Neural crest cell (in vitro differentiated cells): ENCODE measurements at regions not wholly inside any gene's neighbourhood (a gene's known extent, or its start where the extent isn't known, plus 50 kb on each side); places are given as distances from the start of the nearest gene placed in this dataset.

ENCODE experiments used
- DNase-seq: peaks from one replicate; pipeline ENCODE4 v3.0.0; 2021; ENCODE audit warnings: low read depth, mixed read lengths, low spot score
- H3K27ac Mint-ChIP-seq: one replicate; pipeline ENCODE4 v1.8.0; 2021; ENCODE audit warnings: mild to moderate bottlenecking, mixed read lengths; ENCODE audit not compliant: unreplicated experiment
- H3K27me3 Mint-ChIP-seq: 2 replicates; pipeline ENCODE4 v1.8.0; 2021; ENCODE audit warnings: low read depth, mild to moderate bottlenecking, mixed read lengths
- H3K36me3 Mint-ChIP-seq: 2 replicates; pipeline ENCODE4 v1.8.0; 2021; ENCODE audit warnings: low read depth, mild to moderate bottlenecking, mixed read lengths
- H3K4me1 Mint-ChIP-seq: 2 replicates; pipeline ENCODE4 v1.8.0; 2021; ENCODE audit warnings: mixed read lengths
- H3K4me3 Mint-ChIP-seq: one replicate; pipeline ENCODE4 v1.8.0; 2021; ENCODE audit warnings: mild to moderate bottlenecking, mixed read lengths
- H3K9me3 Mint-ChIP-seq: 2 replicates; pipeline ENCODE4 v1.8.0; 2021; ENCODE audit warnings: mixed read lengths
- CTCF ChIP-seq: fragments of 200-600 bp; sonication (generic); conservative IDR thresholded peaks from 2 replicates; pipeline ENCODE4 v1.5.0; 2021; ENCODE audit warnings: antibody characterized with exemption, mild to moderate bottlenecking

DNA sequence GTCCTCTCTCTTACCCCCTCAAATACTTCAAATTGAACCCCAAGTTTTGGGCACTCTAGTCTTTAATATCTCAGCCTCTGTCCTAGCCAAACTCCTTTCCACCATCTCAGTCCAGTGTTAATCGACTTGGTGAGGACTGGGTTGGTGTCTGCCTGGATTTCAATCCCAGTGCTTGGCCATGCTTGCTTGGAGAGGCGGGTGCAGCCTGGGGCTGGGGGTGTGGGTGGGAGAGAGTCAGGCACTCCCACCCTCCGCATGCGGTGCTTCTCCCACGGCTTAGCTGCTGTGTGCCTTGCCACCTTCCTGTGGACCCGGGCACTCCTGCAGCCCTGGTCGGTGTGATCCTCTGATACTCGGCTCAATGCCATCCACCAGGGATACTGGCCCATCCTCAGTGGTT is 220.8 kb upstream of the HDAC4 start:
- Mint-ChIP-seq H3K27ac (no peak overlapping the region), H3K4me1 (no peaks in the 10 kb centered on the region), H3K4me3 (no peak overlapping the region), H3K27me3 (no peaks in the 10 kb centered on the region), H3K36me3 (no peaks in the 10 kb centered on the region), H3K9me3 (peaks cover 4% of the 10 kb centered on the region)
- no peak for TF ChIP-seq CTCF
- DNase-seq: no peak

GRCh38 chr2:239619369-239619768 is 218.5 kb upstream of the HDAC4 start:
- DNase-seq: no peak
- Mint-ChIP-seq H3K4me3 (no peak overlapping the region), H3K4me1 (no peaks in the 10 kb centered on the region), H3K9me3 (peaks cover 4% of the 10 kb centered on the region), H3K36me3 (no peaks in the 10 kb centered on the region), H3K27ac (no peak overlapping the region), H3K27me3 (no peaks in the 10 kb centered on the region)
- no peak for TF ChIP-seq CTCF

DNA sequence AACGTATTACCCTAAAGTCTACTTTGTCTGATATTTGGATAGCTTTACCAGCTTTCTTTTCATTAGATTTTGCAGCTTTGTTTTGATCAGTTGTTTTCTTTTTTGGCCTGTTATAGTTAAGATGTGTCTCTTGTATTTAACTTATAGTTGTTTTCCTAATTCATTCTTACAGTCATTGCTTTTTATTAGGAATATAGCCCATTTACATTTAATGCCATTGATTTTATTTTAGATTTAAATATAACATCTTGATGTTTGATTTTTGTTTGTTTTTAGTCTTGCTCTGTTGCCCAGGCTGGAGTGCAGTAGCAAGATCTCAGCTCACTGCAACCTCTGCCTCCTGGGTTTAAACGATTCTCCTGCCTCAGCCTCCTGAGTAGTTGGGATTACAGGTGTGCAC is 215.9 kb upstream of the HDAC4 start:
- Mint-ChIP-seq H3K4me3 (no peak overlapping the region), H3K9me3 (peaks cover 4% of the 10 kb centered on the region), H3K27me3 (no peaks in the 10 kb centered on the region), H3K27ac (no peak overlapping the region), H3K4me1 (no peaks in the 10 kb centered on the region), H3K36me3 (no peaks in the 10 kb centered on the region)
- no peak for TF ChIP-seq CTCF
- DNase-seq: no peak

- no peaks in the 10 kb centered on the region for H3K36me3 Mint-ChIP-seq
- H3K27ac Mint-ChIP-seq: no peak overlapping the region
- no peak for TF ChIP-seq CTCF
- H3K27me3 Mint-ChIP-seq: no peaks in the 10 kb centered on the region
- no peaks in the 10 kb centered on the region for H3K9me3 Mint-ChIP-seq
- no peak for DNase-seq
- peaks cover 20% of the 10 kb centered on the region for H3K4me1 Mint-ChIP-seq
- H3K4me3 Mint-ChIP-seq: no peak overlapping the region
These were observed 211.3 kb upstream of the HDAC4 start for GRCh38 chr2:239612133-239612532.

DNA sequence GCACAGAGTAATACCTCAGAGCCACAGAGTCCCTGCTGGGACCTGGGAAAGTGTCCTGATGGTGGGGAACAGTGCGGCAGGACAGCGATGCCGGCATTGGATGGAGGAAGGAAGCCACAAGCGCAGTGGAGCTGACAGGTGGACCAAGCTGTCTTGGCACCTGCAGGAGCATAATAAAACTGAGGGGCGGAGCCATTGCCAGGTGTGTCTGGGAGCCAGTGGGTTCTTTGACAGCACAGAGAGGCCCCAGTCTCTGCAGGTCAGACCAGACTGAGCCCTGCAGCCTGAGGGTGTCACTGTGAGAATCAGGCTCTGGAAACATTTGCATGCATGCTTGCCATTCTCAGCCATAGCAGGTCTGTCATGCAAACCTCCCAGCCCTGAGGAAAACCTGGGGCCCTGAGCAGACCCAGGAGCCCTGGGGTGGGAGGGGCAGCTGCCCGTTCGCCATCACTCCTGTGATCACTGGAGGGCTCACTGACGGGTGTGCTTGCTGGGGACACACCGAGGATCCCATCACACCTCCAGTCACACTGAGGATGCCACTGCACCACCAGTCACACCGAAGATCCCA is 210.5 kb upstream of the HDAC4 start:
- DNase-seq: no peak
- Mint-ChIP-seq H3K36me3 (no peaks in the 10 kb centered on the region), H3K27me3 (no peaks in the 10 kb centered on the region), H3K27ac (no peak overlapping the region), H3K4me1 (peaks cover 20% of the 10 kb centered on the region), H3K4me3 (no peak overlapping the region), H3K9me3 (no peaks in the 10 kb centered on the region)
- no peak for TF ChIP-seq CTCF
